GM19035 (cell line): ENCODE measurements at regions not wholly inside any gene's neighbourhood (a gene's known extent, or its start where the extent isn't known, plus 50 kb on each side); places are given as distances from the start of the nearest gene placed in this dataset.

Experiments
- ATAC-seq: cut with Tn5 transposase; IDR thresholded peaks from one replicate; pipeline ENCODE4 v1.9.1; 2021; ENCODE audit not compliant: unreplicated experiment

GRCh38 chr7:36802459-36803135 is 78.3 kb upstream of the AOAH start:
- no peak for ATAC-seq

- no peak for ATAC-seq
These were observed 72.7 kb upstream of the AOAH start for GRCh38 chr7:36796850-36797536.

- ATAC-seq, result no peak
These were observed 71.2 kb upstream of the AOAH start for GRCh38 chr7:36795451-36796021.

GRCh38 chr7:36794689-36795088 is 70.4 kb upstream of the AOAH start:
- ATAC-seq, result no peak

- no peak for ATAC-seq
These were observed 68.1 kb upstream of the AOAH start for GRCh38 chr7:36792421-36792820.

GRCh38 chr7:36790311-36790787 is 66.1 kb upstream of the AOAH start:
- no peak for ATAC-seq

GRCh38 chr7:36788825-36789470 is 64.7 kb upstream of the AOAH start:
- ATAC-seq, result no peak

- ATAC-seq, result peak; percentile 67
These were observed 63.7 kb upstream of the AOAH start for GRCh38 chr7:36787933-36788378.

GRCh38 chr7:36784991-36785940 is 61.0 kb upstream of the AOAH start:
- ATAC-seq, result peak; percentile 90

GRCh38 chr7:36781011-36781738 is 56.9 kb upstream of the AOAH start:
- ATAC-seq, result no peak

- no peak for ATAC-seq
These were observed 53.6 kb upstream of the AOAH start for GRCh38 chr7:36777855-36778254.

- no peak for ATAC-seq
These were observed 52.8 kb upstream of the AOAH start for GRCh38 chr7:36777062-36777461.

GRCh38 chr7:36775676-36776075 is 51.4 kb upstream of the AOAH start:
- ATAC-seq, result no peak

- ATAC-seq, result no peak
These were observed 50.8 kb upstream of the AOAH start for GRCh38 chr7:36775061-36775620.
